Ascending aorta (tissue), 2 donors: ENCODE measurements at regions not wholly inside any gene's neighbourhood (a gene's known extent, or its start where the extent isn't known, plus 50 kb on each side); places are given as distances from the start of the nearest gene placed in this dataset.
"Not testable (repeated sequence)": the region's sequence is repeated elsewhere in the genome, so short reads cannot be mapped to it uniquely, and the experiment has no call there.

Experiments
- DNase-seq, 2 donors: peaks; one replicate each; pipeline ENCODE4 v3.0.0-alpha.2; 2019; ENCODE audit warnings: low spot score in 2 of 2
- H3K27ac ChIP-seq, 2 donors: fragments of 200-600 bp; sonication (generic); one replicate each; pipeline ENCODE4 v1.5.1; 2016 to 2017; ENCODE audit warnings: mild to moderate bottlenecking in 1 of 2
- H3K27me3 ChIP-seq: fragments of 200-600 bp; sonication (generic); one replicate; pipeline ENCODE4 v1.5.1; 2017
- H3K36me3 ChIP-seq, 2 donors: fragments of 200-600 bp; sonication (generic); one replicate each; pipeline ENCODE4 v1.5.1; 2016
- H3K4me1 ChIP-seq, 2 donors: fragments of 200-600 bp; sonication (generic); one replicate each; pipeline ENCODE4 v1.5.1; 2016 to 2017; ENCODE audit warnings: mild to moderate bottlenecking in 1 of 2
- H3K4me3 ChIP-seq, 2 donors: fragments of 200-600 bp; sonication (generic); one replicate each; pipeline ENCODE4 v1.5.1; 2016 to 2017; ENCODE audit warnings: mild to moderate bottlenecking in 1 of 2
- H3K9me3 ChIP-seq, 2 donors: fragments of 200-600 bp; sonication (generic); one replicate each; pipeline ENCODE4 v1.5.1; 2016
- CTCF ChIP-seq, 3 experiments: fragments of 200-600 bp in 2 of 3; fragments of 450-650 bp in 1 of 3; sonication (generic) in 2 of 3; IDR thresholded peaks; one replicate each; pipeline ENCODE4 v1.5.1; 2016 to 2019; ENCODE audit warnings: antibody characterized with exemption in 3 of 3, mild to moderate bottlenecking in 1 of 3, moderate library complexity in 1 of 3
- intact Hi-C: fragments of 100-400 bp; cut with DNase I; formaldehyde crosslinking; loops from one replicate; pipeline ENCODE4 v1.15.1; 2023

DNA sequence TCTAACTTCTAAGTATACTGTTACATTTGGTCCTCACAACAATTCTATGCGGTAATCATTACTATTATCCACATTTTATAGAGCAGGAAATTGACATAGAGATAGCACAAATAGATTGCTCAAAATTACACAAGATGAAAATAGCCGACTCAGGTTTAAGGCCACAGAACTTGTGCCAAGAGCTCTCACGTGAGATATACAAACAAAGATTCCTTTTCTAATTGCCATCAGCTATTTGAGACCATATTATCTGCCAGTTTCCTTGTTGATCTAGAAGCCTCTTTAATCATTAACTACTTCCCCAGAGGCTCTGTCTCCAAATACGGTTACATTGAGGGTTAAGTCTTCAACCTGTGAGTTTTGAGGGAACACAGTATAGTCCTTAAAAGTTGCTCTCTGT, 61.0 kb upstream of the GLYATL1B start:
- H3K36me3 ChIP-seq = no peaks in the 10 kb centered on the region
- intact Hi-C loops = no loop called here
- no peaks in the 10 kb centered on the region for H3K27me3 ChIP-seq
- no peak for TF ChIP-seq CTCF (IDR thresholded peaks at IDR 0.05)
- no peak overlapping the region for H3K4me3 ChIP-seq
- no peak overlapping the region for H3K27ac ChIP-seq
- H3K4me1 ChIP-seq = no peaks in the 10 kb centered on the region
- no peak for DNase-seq
- no peaks in the 10 kb centered on the region for H3K9me3 ChIP-seq

DNA sequence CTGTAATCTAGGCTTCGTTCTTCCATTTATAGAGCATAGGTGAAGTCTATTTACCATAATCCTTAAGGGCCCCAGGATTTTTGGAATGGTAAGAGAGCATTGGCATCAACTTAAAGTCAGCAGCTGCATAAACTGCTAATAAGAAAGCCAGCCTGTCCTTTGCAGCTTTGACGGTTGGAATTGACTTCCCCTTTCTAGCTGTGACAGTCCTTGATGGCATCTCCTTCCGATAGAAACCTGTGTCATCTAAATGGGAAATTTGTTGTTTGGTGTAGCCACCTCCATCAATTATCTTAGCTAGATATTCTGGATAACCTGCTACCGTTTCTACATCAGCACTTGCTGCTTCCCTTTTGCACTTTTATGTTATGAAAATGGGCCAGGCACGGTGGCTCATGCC, 58.0 kb upstream of the GLYATL1B start:
- intact Hi-C loops = no loop called here

DNA sequence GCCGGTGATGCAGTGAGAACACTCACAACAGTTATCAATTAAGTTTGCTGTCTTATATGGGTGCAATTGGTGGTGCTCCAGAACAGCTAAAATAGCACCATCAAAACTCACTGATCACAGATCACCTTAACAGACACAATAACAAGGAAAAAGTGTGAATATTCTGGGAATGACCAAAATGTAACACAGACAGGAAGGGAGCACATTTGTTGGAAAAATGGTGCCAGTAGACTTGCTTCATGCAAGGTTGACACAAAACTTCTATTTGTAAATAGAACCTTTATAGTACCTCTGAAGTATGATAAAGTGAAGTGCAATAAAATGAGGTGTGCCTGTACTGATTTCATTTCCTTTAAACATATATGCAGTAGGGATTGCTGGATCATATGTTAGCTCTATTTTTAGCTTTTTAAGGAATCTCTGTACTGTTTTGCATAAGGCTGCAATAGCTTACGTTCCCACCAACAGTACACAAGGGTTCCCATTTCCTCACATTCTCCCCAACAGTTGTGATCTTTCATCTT, 56.7 kb upstream of the GLYATL1B start:
- no peak for TF ChIP-seq CTCF (IDR thresholded peaks at IDR 0.05)
- Histone ChIP-seq H3K27ac (no peak overlapping the region), H3K4me3 (no peak overlapping the region), H3K27me3 (no peaks in the 10 kb centered on the region), H3K9me3 (no peaks in the 10 kb centered on the region), H3K36me3 (no peaks in the 10 kb centered on the region), H3K4me1 (no peaks in the 10 kb centered on the region)
- DNase-seq = no peak
- intact Hi-C loops = no loop called here

More for the DNA sequence above, 58.0 kb upstream of the GLYATL1B start:
- no peaks in the 10 kb centered on the region for H3K36me3 ChIP-seq
- H3K9me3 ChIP-seq = no peaks in the 10 kb centered on the region
- no peaks in the 10 kb centered on the region for H3K27me3 ChIP-seq
- no peak overlapping the region for H3K4me3 ChIP-seq
- no peak for TF ChIP-seq CTCF (IDR thresholded peaks at IDR 0.05)
- no peak for DNase-seq
- no peak overlapping the region for H3K27ac ChIP-seq
- no peaks in the 10 kb centered on the region for H3K4me1 ChIP-seq

DNA sequence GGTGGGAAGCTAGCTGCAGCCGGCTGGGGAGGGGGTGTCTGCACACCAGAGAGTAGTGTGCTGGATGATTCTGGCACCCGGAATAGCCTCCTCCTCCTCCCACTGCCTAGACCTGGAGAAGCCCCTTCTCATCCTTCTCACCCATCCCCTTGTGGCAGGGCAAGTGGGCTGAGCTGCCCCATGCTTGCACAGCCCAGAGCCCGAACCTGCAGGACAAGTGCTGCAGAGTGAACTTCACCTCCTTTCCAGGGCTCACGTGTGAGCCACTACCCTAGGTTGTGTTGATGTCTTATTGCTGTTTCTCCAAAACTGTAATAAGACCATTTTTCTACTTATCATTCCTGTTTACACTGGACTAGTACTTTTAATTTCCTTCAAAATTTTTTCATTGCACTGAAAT, 56.1 kb upstream of the GLYATL1B start:
- no peaks in the 10 kb centered on the region for H3K27me3 ChIP-seq
- H3K4me1 ChIP-seq = no peaks in the 10 kb centered on the region
- no peak overlapping the region for H3K27ac ChIP-seq
- H3K4me3 ChIP-seq = no peak overlapping the region
- DNase-seq = no peak
- no peak for TF ChIP-seq CTCF (IDR thresholded peaks at IDR 0.05)
- no peaks in the 10 kb centered on the region for H3K36me3 ChIP-seq
- H3K9me3 ChIP-seq = no peaks in the 10 kb centered on the region
- intact Hi-C loops = no loop called here

DNA sequence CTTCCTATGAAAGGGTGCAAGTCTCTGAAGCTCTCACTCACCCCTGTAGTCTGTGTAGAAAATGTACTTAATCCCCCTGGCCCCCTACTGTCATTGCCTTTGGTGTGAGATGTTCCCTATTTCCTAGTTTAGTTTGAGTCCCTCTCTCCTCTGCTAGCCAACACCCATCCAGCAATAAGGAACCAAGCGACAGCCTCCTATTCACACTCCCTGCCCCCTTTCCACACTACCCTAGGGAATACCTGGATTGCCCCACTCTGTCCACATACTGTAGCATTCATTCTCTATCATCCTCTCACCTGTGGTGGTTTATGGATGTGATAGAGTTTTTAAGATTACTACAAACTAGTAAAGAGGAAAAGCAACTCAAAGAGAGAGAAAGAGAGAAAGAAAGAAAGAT, 54.4 kb upstream of the GLYATL1B start:
- H3K27ac ChIP-seq, DNase-seq, H3K36me3 ChIP-seq, H3K4me1 ChIP-seq, H3K4me3 ChIP-seq, intact Hi-C loops, H3K9me3 ChIP-seq, H3K27me3 ChIP-seq: not testable (repeated sequence)
